Neural progenitor cell (in vitro differentiated cells): ENCODE measurements at regions not wholly inside any gene's neighbourhood (a gene's known extent, or its start where the extent isn't known, plus 50 kb on each side); places are given as distances from the start of the nearest gene placed in this dataset.

Source experiments
- CTCF ChIP-seq: fragments of 200-600 bp; sonication (generic); IDR thresholded peaks from 2 replicates; pipeline ENCODE4 v1.5.1; 2017; ENCODE audit warnings: antibody characterized with exemption, mild to moderate bottlenecking
- EZH2 ChIP-seq: fragments of 200-600 bp; sonication (generic); IDR thresholded peaks from 2 replicates; pipeline ENCODE4 v1.6.1; 2017; ENCODE audit warnings: antibody characterized with exemption, mild to moderate bottlenecking, moderate library complexity

GRCh38 chr2:67579806-67580205, 182.7 kb downstream of the ETAA1 start:
- TF ChIP-seq CTCF (no peak), EZH2 (no peak)
